ENCODE measurements at regions not wholly inside any gene's neighbourhood (a gene's known extent, or its start where the extent isn't known, plus 50 kb on each side); places are given as distances from the start of the nearest gene placed in this dataset.

DNA sequence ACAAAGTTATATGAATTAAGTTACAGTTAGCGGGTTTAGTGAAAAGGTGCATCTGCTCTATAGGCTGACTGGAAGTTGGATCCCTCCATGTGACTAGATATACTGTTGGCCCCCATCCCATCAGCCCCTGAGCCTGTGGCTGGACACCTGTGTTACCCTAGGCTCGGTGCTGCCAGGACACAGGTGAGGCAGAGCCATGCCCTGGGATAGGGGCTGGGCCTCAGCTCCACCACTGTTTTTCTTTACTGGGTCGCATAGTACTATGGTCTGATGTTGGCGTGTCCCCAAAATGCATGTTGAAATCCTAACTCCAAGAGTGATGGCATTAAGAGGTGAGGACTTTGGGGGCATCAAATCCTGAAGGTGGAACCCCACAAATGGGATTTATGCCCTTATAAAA, 638.6 kb upstream of the ID2 start:
- no peak for TF ChIP-seq POLR2AphosphoS5 (IDR thresholded peaks at IDR 0.05; ENCODE audit: low read depth, low read length)
- no peak for TF ChIP-seq POLR2A (IDR thresholded peaks at IDR 0.05; ENCODE audit: low read depth, low read length)
- no peak for TF ChIP-seq PAX5 (IDR thresholded peaks at IDR 0.05; ENCODE audit: insufficient read depth, low read length, severe bottlenecking)
- TF ChIP-seq TAF1 (IDR thresholded peaks at IDR 0.05; ENCODE audit: low read depth, low read length), result no peak
- no peak for TF ChIP-seq SPI1 (IDR thresholded peaks at IDR 0.05; ENCODE audit: low read depth, low read length)
- TF ChIP-seq POU2F2 (IDR thresholded peaks at IDR 0.05; ENCODE audit: low read depth, low read length), result no peak

All from GM12891 (cell line).